ENCODE measurements at regions not wholly inside any gene's neighbourhood (a gene's known extent, or its start where the extent isn't known, plus 50 kb on each side); places are given as distances from the start of the nearest gene placed in this dataset.

DNA sequence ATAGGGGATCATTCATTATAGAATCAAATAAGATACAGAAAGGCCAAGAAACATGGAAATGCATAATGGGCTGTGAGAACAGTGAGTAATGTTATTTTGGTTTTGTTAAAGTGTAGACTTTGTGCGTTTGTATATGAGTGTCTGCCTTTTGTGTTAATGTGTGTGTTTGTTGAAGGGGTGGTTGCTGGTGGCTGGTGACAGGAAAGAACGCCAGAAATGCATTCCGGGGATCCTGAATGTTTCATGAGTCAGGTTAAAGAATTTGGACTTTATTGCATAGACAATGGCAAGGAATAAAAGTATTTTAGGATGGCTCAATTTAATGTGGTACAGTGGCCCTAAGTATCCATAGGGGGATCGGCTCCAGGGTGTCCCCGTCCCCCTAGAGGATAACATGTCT lies 1228.9 kb downstream of the PCDH7 start:
- no peaks in the 10 kb centered on the region for H3K4me1 ChIP-seq
- DNase-seq, result no peak
- H3K27ac ChIP-seq, result no peak overlapping the region
- no peaks in the 10 kb centered on the region for H3K36me3 ChIP-seq
- no peak overlapping the region for H3K4me3 ChIP-seq
- H3K9me3 ChIP-seq, result no peaks in the 10 kb centered on the region
- TF ChIP-seq, protein P1, sequence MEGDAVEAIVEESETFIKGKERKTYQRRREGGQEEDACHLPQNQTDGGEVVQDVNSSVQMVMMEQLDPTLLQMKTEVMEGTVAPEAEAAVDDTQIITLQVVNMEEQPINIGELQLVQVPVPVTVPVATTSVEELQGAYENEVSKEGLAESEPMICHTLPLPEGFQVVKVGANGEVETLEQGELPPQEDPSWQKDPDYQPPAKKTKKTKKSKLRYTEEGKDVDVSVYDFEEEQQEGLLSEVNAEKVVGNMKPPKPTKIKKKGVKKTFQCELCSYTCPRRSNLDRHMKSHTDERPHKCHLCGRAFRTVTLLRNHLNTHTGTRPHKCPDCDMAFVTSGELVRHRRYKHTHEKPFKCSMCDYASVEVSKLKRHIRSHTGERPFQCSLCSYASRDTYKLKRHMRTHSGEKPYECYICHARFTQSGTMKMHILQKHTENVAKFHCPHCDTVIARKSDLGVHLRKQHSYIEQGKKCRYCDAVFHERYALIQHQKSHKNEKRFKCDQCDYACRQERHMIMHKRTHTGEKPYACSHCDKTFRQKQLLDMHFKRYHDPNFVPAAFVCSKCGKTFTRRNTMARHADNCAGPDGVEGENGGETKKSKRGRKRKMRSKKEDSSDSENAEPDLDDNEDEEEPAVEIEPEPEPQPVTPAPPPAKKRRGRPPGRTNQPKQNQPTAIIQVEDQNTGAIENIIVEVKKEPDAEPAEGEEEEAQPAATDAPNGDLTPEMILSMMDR (IDR thresholded peaks at IDR 0.05), result no peak
- no peak for TF ChIP-seq EP300 (IDR thresholded peaks at IDR 0.05)
- TF ChIP-seq POLR2A (IDR thresholded peaks at IDR 0.05), result no peak
- no peak for TF ChIP-seq POLR2AphosphoS5 (IDR thresholded peaks at IDR 0.05)
- WGBS, 5 donors, result 66 to 81% (median 72%) methylated on average over 5 of the region's 5 CpGs
- intact Hi-C loops (cut with DNase I; ENCODE audit: low total_unique reads), result no loop called here
- no peaks in the 10 kb centered on the region for H3K27me3 ChIP-seq

DNA sequence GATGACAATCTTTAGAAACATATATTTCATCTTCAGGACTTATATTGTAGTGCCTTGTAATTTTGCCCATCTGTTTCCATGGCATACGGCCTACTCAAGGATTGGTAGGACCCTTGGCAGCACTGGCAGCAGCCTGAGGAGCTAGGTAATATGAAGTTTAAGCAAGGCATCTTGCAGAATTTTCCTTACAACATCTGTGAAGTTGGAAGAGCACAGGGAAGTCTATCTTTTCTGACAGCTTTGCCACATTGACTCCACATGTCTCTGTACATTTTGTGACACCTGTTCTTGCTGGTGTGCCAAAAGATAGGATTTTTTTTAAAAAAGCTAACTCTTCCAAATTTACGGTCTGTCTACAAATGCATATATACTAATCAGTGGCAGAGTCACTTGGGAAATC lies 1235.2 kb downstream of the PCDH7 start:
- H3K27ac ChIP-seq, result no peak overlapping the region
- intact Hi-C loops (cut with DNase I; ENCODE audit: low total_unique reads), result no loop called here
- no peaks in the 10 kb centered on the region for H3K9me3 ChIP-seq
- no peak for DNase-seq
- no peaks in the 10 kb centered on the region for H3K36me3 ChIP-seq
- H3K4me3 ChIP-seq, result no peak overlapping the region
- no peaks in the 10 kb centered on the region for H3K27me3 ChIP-seq
- 80 to 93% (median 84%) methylated on average over 2 of the region's 2 CpGs for WGBS, 5 donors
- TF ChIP-seq POLR2A (IDR thresholded peaks at IDR 0.05) (no peak), POLR2AphosphoS5 (IDR thresholded peaks at IDR 0.05) (no peak), EP300 (IDR thresholded peaks at IDR 0.05) (no peak)
- TF ChIP-seq, protein P1 (IDR thresholded peaks at IDR 0.05), result no peak
- no peaks in the 10 kb centered on the region for H3K4me1 ChIP-seq

DNA sequence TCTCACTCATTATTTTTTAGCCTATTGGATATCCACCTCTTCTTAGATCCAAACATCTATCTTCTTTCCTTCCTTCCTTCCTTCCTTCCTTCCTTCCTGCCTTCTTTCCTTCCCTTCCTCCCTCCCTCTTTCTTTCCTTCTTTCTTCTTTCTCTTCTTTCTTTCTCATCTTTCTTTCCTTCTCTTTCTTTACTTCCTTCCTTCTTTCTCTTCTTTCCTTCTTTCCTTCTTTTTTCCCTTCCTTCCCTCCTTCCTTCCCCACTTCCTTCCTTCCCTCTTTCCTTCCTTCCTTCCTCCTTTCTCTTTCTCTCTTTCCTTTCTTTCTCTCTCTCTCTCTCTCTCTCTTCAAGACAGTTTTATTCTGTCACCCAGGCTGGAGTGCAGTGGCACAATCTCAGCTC lies 1239.8 kb downstream of the PCDH7 start:
- DNase-seq, result no peak
- no peaks in the 10 kb centered on the region for H3K9me3 ChIP-seq
- H3K27ac ChIP-seq, result no peak overlapping the region
- intact Hi-C loops (cut with DNase I; ENCODE audit: low total_unique reads), result no loop called here
- TF ChIP-seq EP300 (IDR thresholded peaks at IDR 0.05), result no peak
- no peak for TF ChIP-seq POLR2AphosphoS5 (IDR thresholded peaks at IDR 0.05)
- TF ChIP-seq, protein P1 (IDR thresholded peaks at IDR 0.05), result no peak
- no peaks in the 10 kb centered on the region for H3K27me3 ChIP-seq
- no peaks in the 10 kb centered on the region for H3K4me1 ChIP-seq
- H3K4me3 ChIP-seq, result no peak overlapping the region
- no peaks in the 10 kb centered on the region for H3K36me3 ChIP-seq

DNA sequence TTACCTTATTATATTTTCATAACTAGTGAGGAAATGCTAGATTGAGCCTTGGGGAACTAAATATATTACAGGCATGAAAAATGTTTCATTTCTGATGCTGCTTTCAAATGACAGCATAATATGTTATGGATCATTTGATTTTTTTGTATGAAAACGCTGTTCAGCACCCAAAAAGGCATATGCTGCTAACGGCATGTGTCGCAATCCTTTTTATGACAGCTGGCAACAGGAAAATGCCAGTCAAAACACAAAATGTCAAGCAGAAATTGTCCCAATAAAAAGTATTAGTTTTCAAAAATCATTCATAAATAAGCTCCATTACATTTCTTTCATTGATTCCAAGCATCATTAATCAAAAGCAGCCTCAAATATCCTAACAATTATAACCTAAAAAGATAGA lies 1244.5 kb downstream of the PCDH7 start:
- Histone ChIP-seq H3K27me3 (no peaks in the 10 kb centered on the region), H3K36me3 (no peaks in the 10 kb centered on the region), H3K9me3 (no peaks in the 10 kb centered on the region), H3K4me1 (no peaks in the 10 kb centered on the region), H3K27ac (no peak overlapping the region), H3K4me3 (no peak overlapping the region)
- intact Hi-C loops (cut with DNase I; ENCODE audit: low total_unique reads), result no loop called here
- no peak for DNase-seq
- 65 to 88% (median 82%) methylated on average over 3 of the region's 3 CpGs for WGBS, 5 donors
- no peak for TF ChIP-seq POLR2AphosphoS5 (IDR thresholded peaks at IDR 0.05)
- TF ChIP-seq, protein P1 (IDR thresholded peaks at IDR 0.05), result no peak
- no peak for TF ChIP-seq EP300 (IDR thresholded peaks at IDR 0.05)
- TF ChIP-seq POLR2A (IDR thresholded peaks at IDR 0.05), result no peak

DNA sequence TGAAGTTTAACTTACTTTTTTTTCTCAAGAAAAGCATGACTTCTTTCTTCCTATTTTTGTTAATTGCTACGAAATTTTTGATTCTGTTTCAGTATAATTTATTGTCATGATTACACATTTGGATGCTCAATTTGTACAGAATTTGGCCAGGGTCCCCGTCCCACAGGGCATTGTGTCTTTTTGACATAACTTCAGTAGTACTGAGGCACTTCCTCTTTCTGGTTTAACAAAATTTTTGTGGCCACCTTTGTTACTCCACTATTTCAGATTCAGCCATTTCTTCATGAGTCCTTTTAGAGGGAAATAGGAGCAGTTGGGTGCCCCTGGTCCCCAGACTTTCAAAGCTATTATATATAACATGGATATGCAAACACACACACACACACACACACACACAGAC lies 1248.7 kb downstream of the PCDH7 start:
- H3K4me3 ChIP-seq, result no peak overlapping the region
- DNase-seq, result no peak
- H3K9me3 ChIP-seq, result no peaks in the 10 kb centered on the region
- WGBS, 5 donors, result 53 to 64% (median 61%) methylated on average over 2 of the region's 2 CpGs
- intact Hi-C loops (cut with DNase I; ENCODE audit: low total_unique reads), result no loop called here
- TF ChIP-seq, protein P1 (IDR thresholded peaks at IDR 0.05), result no peak
- TF ChIP-seq POLR2AphosphoS5 (IDR thresholded peaks at IDR 0.05) (no peak), POLR2A (IDR thresholded peaks at IDR 0.05) (no peak), EP300 (IDR thresholded peaks at IDR 0.05) (no peak)
- no peaks in the 10 kb centered on the region for H3K4me1 ChIP-seq
- H3K27ac ChIP-seq, result no peak overlapping the region
- H3K27me3 ChIP-seq, result no peaks in the 10 kb centered on the region
- no peaks in the 10 kb centered on the region for H3K36me3 ChIP-seq

All from stomach (tissue), 8 donors.